NT2/D1 (cell line): ENCODE measurements at regions not wholly inside any gene's neighbourhood (a gene's known extent, or its start where the extent isn't known, plus 50 kb on each side); places are given as distances from the start of the nearest gene placed in this dataset.

ENCODE experiments used
- SUZ12 ChIP-seq: IDR thresholded peaks from 2 replicates; pipeline ENCODE4 v1.6.1; 2011; ENCODE audit not compliant: insufficient read length, insufficient read depth; ENCODE audit errors: extremely low read depth
- YY1 ChIP-seq: IDR thresholded peaks from 2 replicates; pipeline ENCODE4 v1.6.1; 2011; ENCODE audit not compliant: insufficient read length, insufficient read depth
- ZNF274 ChIP-seq: IDR thresholded peaks from 2 replicates; pipeline ENCODE4 v1.6.1; 2011; ENCODE audit warnings: mild to moderate bottlenecking, low read depth, low read length

DNA sequence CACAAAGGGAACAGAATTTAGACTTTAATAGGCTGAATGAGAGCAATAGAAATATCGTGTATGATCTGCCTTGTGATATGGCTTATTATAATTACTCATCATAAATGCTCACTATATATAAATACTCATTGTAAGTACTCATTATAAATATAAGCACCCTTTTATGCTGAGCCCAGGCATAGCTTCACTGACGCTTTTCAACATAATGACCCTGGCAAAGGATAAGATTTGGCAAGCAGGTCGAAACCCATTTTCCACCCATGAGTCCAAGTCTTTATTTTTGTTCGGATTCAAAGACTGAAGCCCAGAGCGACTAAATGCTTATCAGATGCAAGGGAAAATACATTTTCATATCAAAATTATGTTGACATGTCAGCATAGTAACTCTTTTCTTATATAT is 500.4 kb downstream of the SLC4A3 start:
- TF ChIP-seq ZNF274 (no peak), SUZ12 (no peak), YY1 (no peak)
